NCI-H1436 (cell line): ENCODE measurements at regions not wholly inside any gene's neighbourhood (a gene's known extent, or its start where the extent isn't known, plus 50 kb on each side); places are given as distances from the start of the nearest gene placed in this dataset.
"Not testable (repeated sequence)": the region's sequence is repeated elsewhere in the genome, so short reads cannot be mapped to it uniquely, and the experiment has no call there.

ENCODE experiments used
- DNase-seq: peaks from one replicate; lab custom pipeline; 2025; lab: John Stamatoyannopoulos, UW

- DNase-seq, result no peak
Observed at GRCh38 chr11:33461369-33462125, 204.4 kb downstream of the HIPK3 start.

DNA sequence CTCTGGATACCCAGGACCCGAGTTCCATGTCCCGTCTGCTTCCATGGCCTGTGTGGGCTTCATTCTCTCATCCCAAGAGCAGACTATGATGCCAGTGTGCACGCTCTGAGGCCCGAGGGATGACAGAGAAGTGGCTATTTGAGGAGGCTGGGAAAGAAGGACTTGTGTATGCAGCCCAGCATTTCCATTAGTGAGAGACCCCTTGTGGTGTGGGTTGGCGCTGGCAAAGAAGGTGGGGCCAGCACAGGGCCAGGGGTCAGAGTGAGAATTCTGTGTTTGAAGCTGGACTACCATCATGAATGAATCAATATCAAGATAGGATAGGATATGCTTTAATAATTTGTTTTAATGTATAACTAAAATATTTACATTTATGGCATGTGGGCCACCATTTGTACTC is 200.8 kb downstream of the HIPK3 start:
- DNase-seq, result no peak

- no peak for DNase-seq
Observed at GRCh38 chr11:33455867-33456463, 198.8 kb downstream of the HIPK3 start.

GRCh38 chr11:33454264-33454663 is 197.1 kb downstream of the HIPK3 start:
- no peak for DNase-seq

- DNase-seq, result no peak
Observed at GRCh38 chr11:33452836-33453624, 195.8 kb downstream of the HIPK3 start.

GRCh38 chr11:33451364-33451763 is 194.2 kb downstream of the HIPK3 start:
- DNase-seq, result no peak

DNA sequence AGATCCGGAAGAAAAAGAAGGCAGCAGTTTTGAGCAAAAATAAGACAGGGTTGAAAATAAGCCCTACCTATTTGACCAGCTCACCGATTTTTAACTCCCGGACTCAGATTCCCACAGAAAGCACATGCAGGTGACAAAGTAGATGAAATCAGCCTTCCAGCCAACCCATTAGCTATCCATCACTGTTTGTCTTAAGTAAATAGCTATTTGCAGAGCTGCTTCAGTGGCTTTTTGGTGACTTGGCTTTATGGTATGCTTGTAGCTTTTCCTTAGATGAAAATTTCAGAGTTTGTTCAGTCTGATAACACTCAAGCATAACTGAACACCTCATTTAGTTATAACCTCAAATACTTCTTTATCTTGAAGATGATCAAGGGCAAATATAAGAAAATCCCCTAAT is 192.6 kb downstream of the HIPK3 start:
- no peak for DNase-seq

GRCh38 chr11:33448461-33449130 is 191.4 kb downstream of the HIPK3 start:
- DNase-seq, result no peak

- no peak for DNase-seq
Observed at GRCh38 chr11:33445761-33446161, 188.6 kb downstream of the HIPK3 start.

GRCh38 chr11:33444835-33445594 is 187.8 kb downstream of the HIPK3 start:
- DNase-seq, result no peak

DNA sequence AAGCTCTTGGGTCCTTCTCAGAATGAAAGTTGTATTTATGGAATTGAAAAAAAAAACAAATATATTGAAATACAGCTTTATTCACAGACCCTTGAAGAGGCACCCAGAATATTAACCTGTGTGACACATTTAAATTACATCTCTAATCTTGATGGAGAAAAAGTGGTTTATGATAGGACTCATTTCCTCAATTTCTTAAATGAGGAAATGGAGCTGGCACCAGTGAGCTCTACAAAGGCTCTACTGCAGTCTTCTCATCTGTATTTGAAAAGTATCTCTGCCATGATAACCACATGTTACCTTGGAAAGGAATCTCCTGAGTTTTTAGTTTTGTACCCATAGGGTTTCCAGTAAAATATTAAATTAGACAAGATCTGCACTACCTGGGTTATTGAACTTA is 186.5 kb downstream of the HIPK3 start:
- no peak for DNase-seq

- no peak for DNase-seq
Observed at GRCh38 chr11:33438301-33438700, 181.1 kb downstream of the HIPK3 start.

- DNase-seq, result no peak
Observed at GRCh38 chr11:33437529-33437928, 180.3 kb downstream of the HIPK3 start.

- DNase-seq, result no peak
Observed at GRCh38 chr11:33435216-33435615, 178.0 kb downstream of the HIPK3 start.

GRCh38 chr11:33434294-33434693 is 177.1 kb downstream of the HIPK3 start:
- DNase-seq, result no peak

DNA sequence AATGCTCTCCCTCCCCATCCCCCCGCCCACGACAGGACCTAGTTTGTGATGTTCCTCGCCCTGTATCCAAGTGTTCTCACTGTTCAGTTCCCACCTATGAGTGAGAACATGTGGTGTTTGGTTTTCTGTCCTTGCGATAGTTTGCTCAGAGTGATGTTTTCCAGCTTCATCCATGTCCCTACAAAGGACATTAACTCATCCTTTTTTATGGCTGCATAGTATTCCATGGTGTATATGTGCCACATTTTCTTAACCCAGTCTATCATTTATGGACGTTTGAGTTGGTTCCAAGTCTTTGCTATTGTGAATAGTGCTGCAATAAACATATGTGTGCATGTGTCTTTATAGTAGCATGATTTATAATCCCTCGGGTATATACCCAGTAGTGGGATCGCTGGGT is 171.3 kb downstream of the HIPK3 start:
- not testable (repeated sequence) for DNase-seq

DNA sequence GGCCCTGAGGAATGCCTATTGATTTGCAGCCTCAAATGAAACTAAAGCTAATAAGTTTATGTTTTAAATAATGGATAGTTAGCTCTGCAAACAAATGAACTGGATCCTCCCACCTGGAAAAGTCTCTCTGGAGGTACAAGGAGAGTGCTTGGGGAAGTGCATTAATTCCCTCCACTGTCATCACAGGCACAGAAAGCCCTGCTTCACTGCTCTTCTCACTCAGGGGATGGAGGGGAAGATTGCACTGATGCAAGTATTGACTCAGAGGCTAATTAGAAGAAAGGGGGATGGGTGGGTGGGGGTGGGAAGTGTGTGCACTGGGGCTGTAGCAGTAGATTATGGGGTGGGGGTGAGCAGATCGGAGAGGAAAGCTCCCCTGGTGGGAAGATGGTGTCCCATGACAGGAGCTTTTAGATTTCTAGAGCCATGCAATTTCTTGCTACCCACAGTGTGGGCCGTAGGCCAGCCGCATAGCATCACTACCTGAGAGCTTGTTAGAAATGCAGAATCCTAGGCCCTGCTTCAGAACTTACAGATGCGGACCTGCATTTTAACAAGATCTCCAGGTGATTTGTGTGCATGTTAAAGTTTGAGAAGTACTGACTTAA is 163.9 kb downstream of the HIPK3 start:
- DNase-seq, result no peak

- DNase-seq, result no peak
Observed at GRCh38 chr11:33419924-33420323, 162.7 kb downstream of the HIPK3 start.

DNA sequence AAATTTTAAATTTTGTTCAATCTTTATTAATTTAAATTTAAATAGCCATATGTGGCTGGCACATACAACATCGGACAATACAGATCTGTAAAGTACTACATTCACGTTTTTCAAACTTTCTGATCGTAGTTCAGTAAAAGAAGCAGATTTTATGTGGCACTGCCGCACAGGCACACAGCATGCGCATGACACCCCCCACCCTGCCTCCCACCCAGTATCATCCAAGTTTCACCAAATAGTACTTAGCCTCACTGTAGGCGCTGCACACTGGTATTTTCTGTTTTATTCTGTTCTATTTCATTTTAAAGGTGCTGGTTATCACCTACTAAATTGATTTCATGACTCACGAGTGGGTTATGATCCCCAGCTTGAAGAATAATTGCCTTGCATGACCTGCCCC is 159.9 kb downstream of the HIPK3 start:
- DNase-seq, result no peak

DNA sequence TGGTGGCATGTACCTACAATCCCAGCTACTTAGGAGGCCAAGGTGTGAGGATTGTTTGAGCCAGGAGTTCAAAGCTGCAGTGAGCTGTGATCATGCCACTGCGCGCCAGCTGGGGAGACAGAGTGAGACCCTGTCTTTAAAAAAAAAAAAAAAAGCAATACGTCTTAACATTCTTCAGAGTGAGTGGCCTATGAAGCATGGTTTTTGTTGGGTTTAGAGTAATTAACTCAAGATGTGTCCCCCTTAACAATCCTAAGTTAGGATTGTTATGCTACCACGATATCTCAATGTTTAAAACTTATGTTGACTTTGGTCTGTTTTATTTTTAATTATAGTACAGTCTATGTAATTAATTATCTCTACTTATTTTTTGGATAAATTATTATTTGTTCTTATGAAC is 156.1 kb downstream of the HIPK3 start:
- DNase-seq, result no peak

GRCh38 chr11:33412241-33412640 is 155.1 kb downstream of the HIPK3 start:
- no peak for DNase-seq
